ENCODE measurements at regions not wholly inside any gene's neighbourhood (a gene's known extent, or its start where the extent isn't known, plus 50 kb on each side); places are given as distances from the start of the nearest gene placed in this dataset.
"Not testable (repeated sequence)": the region's sequence is repeated elsewhere in the genome, so short reads cannot be mapped to it uniquely, and the experiment has no call there.

DNA sequence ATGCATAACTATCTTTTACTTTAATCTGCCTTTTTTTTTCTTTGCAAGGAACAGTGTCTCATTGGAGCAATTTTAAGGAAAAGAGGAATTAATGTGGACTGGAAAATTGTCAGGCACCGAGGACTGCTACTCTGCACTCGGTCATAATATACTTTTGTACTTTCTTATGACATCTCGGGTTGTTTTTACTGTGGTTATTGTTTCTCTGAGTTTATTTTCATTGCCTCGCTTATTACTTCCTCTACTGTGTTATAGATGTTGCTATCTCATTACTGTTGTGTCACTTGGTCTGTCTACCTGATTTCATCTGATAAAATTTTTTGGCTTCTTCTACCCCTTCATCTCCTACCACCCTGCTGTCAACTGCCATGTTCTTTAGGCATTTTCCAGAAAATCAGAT, 213.5 kb upstream of the POU1F1 start:
- no peak for DNase-seq (ENCODE audit: low read depth, low spot score)
- in situ Hi-C loops (cut with HindIII; ENCODE audit: low sequenced_read_pairs): no loop called here
- TF ChIP-seq, protein P1, sequence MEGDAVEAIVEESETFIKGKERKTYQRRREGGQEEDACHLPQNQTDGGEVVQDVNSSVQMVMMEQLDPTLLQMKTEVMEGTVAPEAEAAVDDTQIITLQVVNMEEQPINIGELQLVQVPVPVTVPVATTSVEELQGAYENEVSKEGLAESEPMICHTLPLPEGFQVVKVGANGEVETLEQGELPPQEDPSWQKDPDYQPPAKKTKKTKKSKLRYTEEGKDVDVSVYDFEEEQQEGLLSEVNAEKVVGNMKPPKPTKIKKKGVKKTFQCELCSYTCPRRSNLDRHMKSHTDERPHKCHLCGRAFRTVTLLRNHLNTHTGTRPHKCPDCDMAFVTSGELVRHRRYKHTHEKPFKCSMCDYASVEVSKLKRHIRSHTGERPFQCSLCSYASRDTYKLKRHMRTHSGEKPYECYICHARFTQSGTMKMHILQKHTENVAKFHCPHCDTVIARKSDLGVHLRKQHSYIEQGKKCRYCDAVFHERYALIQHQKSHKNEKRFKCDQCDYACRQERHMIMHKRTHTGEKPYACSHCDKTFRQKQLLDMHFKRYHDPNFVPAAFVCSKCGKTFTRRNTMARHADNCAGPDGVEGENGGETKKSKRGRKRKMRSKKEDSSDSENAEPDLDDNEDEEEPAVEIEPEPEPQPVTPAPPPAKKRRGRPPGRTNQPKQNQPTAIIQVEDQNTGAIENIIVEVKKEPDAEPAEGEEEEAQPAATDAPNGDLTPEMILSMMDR (IDR thresholded peaks at IDR 0.05; ENCODE audit: low read depth, low read length): no peak
- no peak overlapping the region for H3K4me3 ChIP-seq (ENCODE audit: low read depth, low read length)

DNA sequence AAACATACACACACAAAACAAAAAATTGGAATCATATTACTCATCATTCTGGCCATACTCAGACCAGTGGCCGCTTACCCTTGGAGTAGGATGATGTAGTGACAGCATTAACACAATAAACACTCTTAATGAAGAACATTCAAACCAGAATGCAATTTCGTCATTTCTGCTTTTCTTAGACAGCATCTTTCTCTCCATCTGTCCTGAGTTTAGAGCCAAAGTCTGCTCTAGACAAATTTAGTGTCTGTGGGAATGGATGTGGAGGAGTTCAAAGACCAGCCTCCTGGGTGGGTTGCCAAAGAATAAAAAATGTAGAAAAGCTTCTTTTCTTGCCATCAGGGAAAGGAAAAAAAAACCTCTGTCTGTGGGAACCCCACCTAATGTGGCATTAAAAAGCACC, 212.4 kb upstream of the POU1F1 start:
- TF ChIP-seq, protein P1 (IDR thresholded peaks at IDR 0.05; ENCODE audit: low read depth, low read length): no peak
- no peak for DNase-seq (ENCODE audit: low read depth, low spot score)
- H3K4me3 ChIP-seq (ENCODE audit: low read depth, low read length): no peak overlapping the region
- in situ Hi-C loops (cut with HindIII; ENCODE audit: low sequenced_read_pairs): no loop called here

DNA sequence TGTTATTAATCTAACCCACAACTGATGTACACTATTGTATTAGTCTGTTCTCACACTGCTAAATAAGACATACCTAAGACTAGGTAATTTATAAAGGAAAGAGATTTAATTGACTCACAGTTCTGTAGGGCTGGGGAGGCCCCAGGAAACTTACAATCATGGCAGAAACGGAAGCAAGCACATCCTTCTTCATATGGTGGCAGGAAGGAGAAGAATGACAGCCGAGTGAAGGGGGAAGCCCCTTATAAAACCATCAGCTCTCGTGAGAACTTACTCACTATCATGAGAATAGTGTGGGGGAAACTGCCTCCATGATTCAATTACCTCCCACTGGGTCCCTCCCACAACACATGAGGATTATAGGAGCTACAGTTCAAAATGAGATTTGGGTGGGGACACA, 210.3 kb upstream of the POU1F1 start:
- in situ Hi-C loops (cut with HindIII; ENCODE audit: low sequenced_read_pairs); H3K4me3 ChIP-seq (ENCODE audit: low read depth, low read length); DNase-seq (ENCODE audit: low read depth, low spot score): not testable (repeated sequence)

DNA sequence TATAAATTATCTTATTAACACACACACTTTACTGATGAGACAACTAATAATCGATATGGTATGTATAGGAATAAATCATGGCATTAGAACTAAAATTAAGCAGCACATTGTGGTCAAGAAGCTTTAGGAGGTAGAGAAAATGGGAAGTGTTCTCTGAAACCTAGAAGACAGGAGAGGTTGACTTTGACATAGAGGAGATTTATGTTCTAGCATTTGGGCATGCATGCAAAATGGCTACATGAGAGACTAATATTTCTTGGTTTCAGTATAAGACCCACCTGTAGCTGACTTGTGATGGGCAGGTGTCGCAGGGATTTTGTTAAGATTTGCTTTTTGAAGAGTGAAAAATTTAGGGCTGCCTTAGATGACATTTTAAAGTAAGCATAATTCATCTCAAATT, 209.7 kb upstream of the POU1F1 start:
- TF ChIP-seq, protein P1 (IDR thresholded peaks at IDR 0.05; ENCODE audit: low read depth, low read length): no peak
- no peak overlapping the region for H3K4me3 ChIP-seq (ENCODE audit: low read depth, low read length)
- no peak for DNase-seq (ENCODE audit: low read depth, low spot score)
- in situ Hi-C loops (cut with HindIII; ENCODE audit: low sequenced_read_pairs): no loop called here

DNA sequence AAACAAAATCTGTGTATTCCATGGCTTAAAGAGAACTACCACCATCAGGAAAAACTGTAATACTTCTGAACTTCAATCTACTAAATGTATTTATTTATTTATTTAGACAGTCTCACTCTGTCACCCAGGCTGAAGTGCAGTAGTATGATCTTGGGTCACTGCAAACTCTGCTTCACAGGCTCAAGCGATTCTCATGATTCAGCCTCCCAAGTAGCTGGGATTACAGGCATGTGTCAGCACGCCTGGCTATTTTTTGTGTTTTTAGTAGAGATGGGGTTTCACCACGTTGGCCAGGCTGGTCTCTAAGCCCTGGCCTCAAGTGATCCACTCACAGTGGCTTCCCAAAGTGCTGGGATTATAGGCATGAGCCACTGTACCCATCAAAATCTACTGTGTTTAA, 202.3 kb upstream of the POU1F1 start:
- no peak overlapping the region for H3K4me3 ChIP-seq (ENCODE audit: low read depth, low read length)
- in situ Hi-C loops (cut with HindIII; ENCODE audit: low sequenced_read_pairs): no loop called here
- TF ChIP-seq, protein P1 (IDR thresholded peaks at IDR 0.05; ENCODE audit: low read depth, low read length): no peak

DNA sequence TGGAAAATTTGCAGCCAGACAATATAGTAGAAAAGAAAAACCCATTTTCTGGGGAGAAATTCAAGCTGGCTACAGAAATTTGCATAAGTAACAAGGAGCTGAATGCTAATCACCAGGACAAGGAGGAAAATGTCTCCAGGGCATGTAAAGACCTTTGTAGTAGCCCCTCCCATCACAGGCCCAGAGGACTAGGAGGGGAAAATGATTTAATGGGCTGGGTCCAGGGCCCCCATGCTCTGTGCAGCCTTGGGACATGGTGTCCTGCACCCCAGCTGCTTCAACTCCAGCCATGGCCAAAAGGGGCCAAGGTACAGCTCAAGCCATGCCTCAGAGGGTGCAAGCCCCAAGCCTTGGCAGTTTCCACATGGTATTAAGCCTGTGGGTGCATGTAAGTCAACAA, 197.6 kb upstream of the POU1F1 start:
- DNase-seq (ENCODE audit: low read depth, low spot score): no peak
- no peak overlapping the region for H3K4me3 ChIP-seq (ENCODE audit: low read depth, low read length)
- in situ Hi-C loops (cut with HindIII; ENCODE audit: low sequenced_read_pairs): no loop called here
- TF ChIP-seq, protein P1 (IDR thresholded peaks at IDR 0.05; ENCODE audit: low read depth, low read length): no peak

More for the DNA sequence above, 202.3 kb upstream of the POU1F1 start:
- DNase-seq (ENCODE audit: low read depth, low spot score): no peak

DNA sequence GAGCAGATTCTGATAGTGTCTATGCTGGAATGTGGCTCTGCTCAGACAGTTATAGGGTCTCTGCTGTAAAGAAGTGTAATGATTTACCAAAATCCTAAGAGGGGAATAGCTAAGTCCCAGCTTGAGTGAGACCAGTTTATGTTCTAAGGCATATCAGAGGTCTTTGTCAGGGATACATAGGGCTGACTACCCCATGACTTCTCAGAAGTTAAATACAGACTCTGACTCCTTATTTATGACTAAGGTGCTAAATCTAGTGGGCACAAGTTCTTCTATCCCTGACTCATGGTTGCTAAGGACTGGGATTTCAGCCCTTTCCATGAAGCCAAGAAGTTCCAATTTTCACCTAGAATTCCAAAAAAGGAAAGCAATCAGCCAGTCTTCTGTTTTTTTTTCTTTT, 192.6 kb upstream of the POU1F1 start:
- no peak for DNase-seq (ENCODE audit: low read depth, low spot score)
- TF ChIP-seq, protein P1 (IDR thresholded peaks at IDR 0.05; ENCODE audit: low read depth, low read length): no peak
- no peak overlapping the region for H3K4me3 ChIP-seq (ENCODE audit: low read depth, low read length)
- in situ Hi-C loops (cut with HindIII; ENCODE audit: low sequenced_read_pairs): no loop called here

All from astrocyte of the spinal cord (primary cell).